ENCODE measurements at regions not wholly inside any gene's neighbourhood (a gene's known extent, or its start where the extent isn't known, plus 50 kb on each side); places are given as distances from the start of the nearest gene placed in this dataset.

- TF ChIP-seq, protein P1, sequence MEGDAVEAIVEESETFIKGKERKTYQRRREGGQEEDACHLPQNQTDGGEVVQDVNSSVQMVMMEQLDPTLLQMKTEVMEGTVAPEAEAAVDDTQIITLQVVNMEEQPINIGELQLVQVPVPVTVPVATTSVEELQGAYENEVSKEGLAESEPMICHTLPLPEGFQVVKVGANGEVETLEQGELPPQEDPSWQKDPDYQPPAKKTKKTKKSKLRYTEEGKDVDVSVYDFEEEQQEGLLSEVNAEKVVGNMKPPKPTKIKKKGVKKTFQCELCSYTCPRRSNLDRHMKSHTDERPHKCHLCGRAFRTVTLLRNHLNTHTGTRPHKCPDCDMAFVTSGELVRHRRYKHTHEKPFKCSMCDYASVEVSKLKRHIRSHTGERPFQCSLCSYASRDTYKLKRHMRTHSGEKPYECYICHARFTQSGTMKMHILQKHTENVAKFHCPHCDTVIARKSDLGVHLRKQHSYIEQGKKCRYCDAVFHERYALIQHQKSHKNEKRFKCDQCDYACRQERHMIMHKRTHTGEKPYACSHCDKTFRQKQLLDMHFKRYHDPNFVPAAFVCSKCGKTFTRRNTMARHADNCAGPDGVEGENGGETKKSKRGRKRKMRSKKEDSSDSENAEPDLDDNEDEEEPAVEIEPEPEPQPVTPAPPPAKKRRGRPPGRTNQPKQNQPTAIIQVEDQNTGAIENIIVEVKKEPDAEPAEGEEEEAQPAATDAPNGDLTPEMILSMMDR (IDR thresholded peaks at IDR 0.05), result no peak
- no peak for TF ChIP-seq POLR2A (IDR thresholded peaks at IDR 0.05)
Measured at GRCh38 chr18:39062426-39062825, 1496.8 kb upstream of the CELF4 start.
